ENCODE measurements at regions not wholly inside any gene's neighbourhood (a gene's known extent, or its start where the extent isn't known, plus 50 kb on each side); places are given as distances from the start of the nearest gene placed in this dataset.
"Not testable (repeated sequence)": the region's sequence is repeated elsewhere in the genome, so short reads cannot be mapped to it uniquely, and the experiment has no call there.

DNA sequence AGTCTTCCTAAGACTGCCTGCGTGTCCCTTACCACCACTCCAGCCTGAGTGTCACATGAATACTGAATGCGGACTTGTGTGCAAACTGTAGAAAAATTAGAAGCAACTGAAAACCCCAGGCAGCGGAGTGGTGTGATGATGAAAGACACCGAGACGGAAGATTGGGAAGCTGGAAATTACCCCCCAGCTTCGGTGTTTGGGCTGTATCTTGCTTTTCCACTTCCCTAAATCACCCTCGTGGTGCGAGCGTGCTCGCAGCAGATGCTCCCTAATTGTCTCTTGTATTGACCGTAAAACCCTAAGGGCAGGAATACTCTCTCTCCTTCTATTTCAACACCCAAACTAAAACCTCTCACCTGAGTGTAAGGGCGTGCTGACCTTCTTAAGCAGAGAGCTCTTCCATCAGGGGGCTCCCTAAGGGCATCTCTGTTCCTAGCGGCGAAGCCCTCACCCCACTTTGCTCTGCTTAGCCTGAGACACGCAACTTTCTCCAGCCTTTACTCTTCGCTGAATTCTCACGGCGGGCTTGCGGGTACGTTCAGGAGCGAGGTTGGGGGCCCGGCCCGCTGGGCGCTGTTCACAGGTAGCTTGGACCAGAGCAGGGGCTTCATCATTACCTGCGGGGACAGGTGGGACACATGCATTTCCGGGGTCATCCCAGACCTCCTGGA lies 62.4 kb downstream of the CRYBB2 start:
- H3K9ac ChIP-seq (ENCODE audit: low read depth, low read length): peak overlapping the region; percentile 73; the same call in 1 of the 2 replicates
- H3K36me3 ChIP-seq (ENCODE audit: insufficient read depth, low read length): no peaks in the 10 kb centered on the region

DNA sequence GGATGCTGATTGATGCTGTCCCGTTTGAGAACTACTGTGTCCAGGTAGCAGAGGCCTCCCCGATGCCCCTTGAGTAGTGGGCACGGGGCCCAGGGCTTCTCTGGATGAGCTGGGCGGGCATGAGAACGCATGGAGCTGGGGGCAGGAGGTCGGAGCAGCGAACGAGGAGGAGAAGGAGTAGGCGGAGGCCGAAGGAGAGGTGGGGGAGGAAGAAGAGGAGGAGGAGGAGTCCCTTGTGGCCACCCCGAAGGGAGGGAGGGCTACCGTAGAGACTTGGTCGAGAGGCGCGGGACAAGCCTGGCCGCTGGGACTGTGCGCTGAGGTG lies 62.9 kb downstream of the CRYBB2 start:
- Histone ChIP-seq H3K4me1 (ENCODE audit: insufficient read depth, low read length) (no peaks in the 10 kb centered on the region), H3K36me3 (ENCODE audit: insufficient read depth, low read length) (no peaks in the 10 kb centered on the region), H3K9me3 (ENCODE audit: control insufficient read depth, insufficient read depth, low read length) (no peaks in the 10 kb centered on the region), H3K9ac (ENCODE audit: low read depth, low read length) (peak overlapping the region; percentile 73)

More for the DNA sequence above, 62.4 kb downstream of the CRYBB2 start:
- H3K9me3 ChIP-seq (ENCODE audit: control insufficient read depth, insufficient read depth, low read length): no peaks in the 10 kb centered on the region
- no peaks in the 10 kb centered on the region for H3K4me1 ChIP-seq (ENCODE audit: insufficient read depth, low read length)

GRCh38 chr22:25282671-25283561 lies 63.5 kb downstream of the CRYBB2 start:
- Histone ChIP-seq H3K9ac (ENCODE audit: low read depth, low read length) (peak overlapping the region; percentile 73), H3K4me1 (ENCODE audit: insufficient read depth, low read length) (no peaks in the 10 kb centered on the region), H3K9me3 (ENCODE audit: control insufficient read depth, insufficient read depth, low read length) (no peaks in the 10 kb centered on the region), H3K36me3 (ENCODE audit: insufficient read depth, low read length) (no peaks in the 10 kb centered on the region)

DNA sequence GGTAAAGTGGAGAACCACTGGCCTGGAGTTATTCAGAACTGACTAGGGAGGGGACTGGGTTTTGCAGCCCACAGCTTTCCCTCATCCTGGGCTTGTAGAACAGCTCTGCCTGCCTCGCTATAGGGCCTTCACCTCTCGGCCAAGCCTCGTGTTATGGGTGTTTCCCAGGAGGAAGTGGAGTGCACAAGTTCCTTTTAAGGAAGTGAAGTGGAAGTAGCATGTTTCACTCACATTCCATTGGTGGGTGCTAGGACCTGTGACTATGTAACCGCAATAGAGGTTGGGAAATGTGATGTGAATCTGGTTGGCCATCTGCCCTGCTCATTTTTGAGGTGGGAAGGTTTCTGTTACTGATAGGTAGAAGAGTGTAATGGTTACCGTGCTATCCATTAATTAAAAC lies 69.0 kb downstream of the CRYBB2 start:
- H3K4me1 ChIP-seq (ENCODE audit: insufficient read depth, low read length); H3K36me3 ChIP-seq (ENCODE audit: insufficient read depth, low read length); H3K9ac ChIP-seq (ENCODE audit: low read depth, low read length); H3K9me3 ChIP-seq (ENCODE audit: control insufficient read depth, insufficient read depth, low read length): not testable (repeated sequence)

- H3K4me1 ChIP-seq (ENCODE audit: insufficient read depth, low read length); H3K36me3 ChIP-seq (ENCODE audit: insufficient read depth, low read length); H3K9ac ChIP-seq (ENCODE audit: low read depth, low read length); H3K9me3 ChIP-seq (ENCODE audit: control insufficient read depth, insufficient read depth, low read length): not testable (repeated sequence)
These were observed 82.5 kb downstream of the CRYBB2 start for GRCh38 chr22:25301912-25302311.

DNA sequence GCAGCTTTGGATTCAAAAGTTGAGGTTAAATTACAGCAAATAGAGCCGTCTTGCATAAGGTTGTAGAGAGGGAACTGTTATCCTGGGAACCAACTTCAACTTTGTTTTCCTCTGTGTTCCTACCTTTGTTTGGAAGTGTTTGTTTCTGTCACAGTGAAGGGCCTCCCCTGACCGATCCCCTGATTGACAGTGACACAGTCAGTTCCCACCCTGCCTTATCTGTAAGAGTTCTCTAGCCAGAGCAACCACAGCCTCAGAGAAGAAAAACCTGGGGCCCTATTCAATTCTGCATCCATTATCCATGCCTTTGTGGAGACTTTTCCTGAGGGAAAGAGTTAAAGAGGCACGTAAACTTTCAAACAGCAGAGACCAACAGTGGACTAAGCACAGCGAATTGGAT lies 90.1 kb downstream of the CRYBB2 start:
- H3K9ac ChIP-seq (ENCODE audit: low read depth, low read length); H3K9me3 ChIP-seq (ENCODE audit: control insufficient read depth, insufficient read depth, low read length); H3K36me3 ChIP-seq (ENCODE audit: insufficient read depth, low read length); H3K4me1 ChIP-seq (ENCODE audit: insufficient read depth, low read length): not testable (repeated sequence)

DNA sequence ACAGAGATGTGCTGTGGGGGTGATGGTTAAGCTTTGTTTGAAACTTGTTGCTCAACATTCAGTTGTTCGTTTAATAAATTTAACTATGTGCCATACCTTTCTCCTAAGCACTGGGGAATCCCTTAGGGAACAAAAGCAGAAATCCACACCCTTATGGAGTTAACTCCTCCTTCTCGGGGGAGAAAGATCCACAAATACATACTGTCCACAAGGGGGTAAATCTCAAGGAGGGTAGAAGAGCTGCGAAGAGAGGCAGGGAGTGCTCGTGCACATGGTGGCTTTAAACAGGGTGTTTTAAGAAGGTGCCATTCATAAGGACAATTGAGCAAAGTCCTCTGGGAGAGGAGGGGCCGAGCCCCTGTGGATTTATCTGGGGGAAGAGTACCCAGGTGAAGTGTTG lies 92.5 kb downstream of the CRYBB2 start:
- H3K9ac ChIP-seq (ENCODE audit: low read depth, low read length); H3K9me3 ChIP-seq (ENCODE audit: control insufficient read depth, insufficient read depth, low read length); H3K36me3 ChIP-seq (ENCODE audit: insufficient read depth, low read length); H3K4me1 ChIP-seq (ENCODE audit: insufficient read depth, low read length): not testable (repeated sequence)

DNA sequence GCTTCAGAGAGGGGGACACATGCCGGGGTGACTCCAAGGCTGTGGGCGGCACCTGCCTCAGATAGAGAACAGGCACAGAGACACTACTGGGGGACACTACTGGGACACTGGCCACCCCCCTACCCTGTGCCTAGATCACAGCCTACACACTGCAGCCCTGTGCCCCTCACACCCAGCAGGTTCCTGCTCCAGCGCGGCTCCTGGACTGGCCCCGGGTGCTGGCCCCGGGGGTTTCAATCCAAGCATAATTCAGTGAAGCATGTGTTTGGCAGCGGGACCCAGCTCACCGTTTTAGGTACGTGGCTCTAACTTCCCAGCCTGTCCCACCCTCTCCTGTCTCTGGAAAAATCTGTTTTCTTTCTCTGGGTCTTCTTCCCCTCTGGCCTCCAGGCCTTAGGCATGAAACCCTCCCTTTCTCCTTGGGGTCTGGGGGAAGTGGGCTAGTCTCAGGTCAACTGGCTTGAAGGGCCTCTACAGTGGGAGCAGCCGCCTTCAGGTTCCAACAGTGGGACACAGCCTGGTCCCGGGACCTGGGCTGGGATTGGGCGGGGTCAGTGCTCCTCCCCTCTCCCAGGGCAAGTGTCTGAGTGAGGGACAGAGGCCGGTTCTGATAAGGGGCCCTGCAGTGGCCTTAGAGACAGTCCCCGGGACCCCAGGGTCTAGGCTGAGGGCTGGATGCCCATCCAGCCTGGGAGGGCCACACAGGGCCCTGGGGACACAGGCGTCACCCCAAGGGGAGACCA lies 98.8 kb downstream of the CRYBB2 start:
- H3K36me3 ChIP-seq (ENCODE audit: insufficient read depth, low read length): no peaks in the 10 kb centered on the region
- no peak overlapping the region for H3K9ac ChIP-seq (ENCODE audit: low read depth, low read length)
- no peaks in the 10 kb centered on the region for H3K9me3 ChIP-seq (ENCODE audit: control insufficient read depth, insufficient read depth, low read length)
- no peaks in the 10 kb centered on the region for H3K4me1 ChIP-seq (ENCODE audit: insufficient read depth, low read length)

GRCh38 chr22:25327018-25327755 lies 107.7 kb downstream of the CRYBB2 start:
- Histone ChIP-seq H3K9ac (ENCODE audit: low read depth, low read length) (no peak overlapping the region), H3K36me3 (ENCODE audit: insufficient read depth, low read length) (no peaks in the 10 kb centered on the region), H3K4me1 (ENCODE audit: insufficient read depth, low read length) (no peaks in the 10 kb centered on the region), H3K9me3 (ENCODE audit: control insufficient read depth, insufficient read depth, low read length) (no peaks in the 10 kb centered on the region)

DNA sequence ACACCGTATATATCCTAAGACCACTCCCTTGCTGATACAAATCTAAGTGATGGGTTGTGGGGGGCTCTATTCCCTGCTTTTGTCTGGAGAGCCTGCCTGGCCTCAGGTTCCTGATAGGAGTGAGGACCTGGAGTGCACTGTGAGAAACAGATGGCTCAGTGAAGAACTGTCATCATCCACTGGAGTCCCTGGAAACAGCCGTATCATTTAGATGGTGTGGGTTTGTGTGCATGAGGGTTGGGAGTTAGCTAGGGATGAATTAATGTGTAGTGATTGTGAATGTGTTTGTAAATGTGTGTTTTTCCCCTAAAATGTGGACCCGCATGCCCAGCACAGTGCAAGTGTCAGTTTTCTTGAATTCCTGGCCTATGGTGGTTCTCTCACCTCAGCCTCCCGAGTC lies 111.6 kb downstream of the CRYBB2 start:
- Histone ChIP-seq H3K36me3 (ENCODE audit: insufficient read depth, low read length) (no peaks in the 10 kb centered on the region), H3K9me3 (ENCODE audit: control insufficient read depth, insufficient read depth, low read length) (no peaks in the 10 kb centered on the region), H3K4me1 (ENCODE audit: insufficient read depth, low read length) (no peaks in the 10 kb centered on the region), H3K9ac (ENCODE audit: low read depth, low read length) (no peak overlapping the region)

GRCh38 chr22:25331911-25332310 lies 112.5 kb downstream of the CRYBB2 start:
- H3K9me3 ChIP-seq (ENCODE audit: control insufficient read depth, insufficient read depth, low read length); H3K4me1 ChIP-seq (ENCODE audit: insufficient read depth, low read length); H3K9ac ChIP-seq (ENCODE audit: low read depth, low read length); H3K36me3 ChIP-seq (ENCODE audit: insufficient read depth, low read length): not testable (repeated sequence)

- H3K9me3 ChIP-seq (ENCODE audit: control insufficient read depth, insufficient read depth, low read length): no peaks in the 10 kb centered on the region
- no peak overlapping the region for H3K9ac ChIP-seq (ENCODE audit: low read depth, low read length)
- H3K36me3 ChIP-seq (ENCODE audit: insufficient read depth, low read length): no peaks in the 10 kb centered on the region
- no peaks in the 10 kb centered on the region for H3K4me1 ChIP-seq (ENCODE audit: insufficient read depth, low read length)
These were observed 112.9 kb downstream of the CRYBB2 start for GRCh38 chr22:25332386-25332785.

DNA sequence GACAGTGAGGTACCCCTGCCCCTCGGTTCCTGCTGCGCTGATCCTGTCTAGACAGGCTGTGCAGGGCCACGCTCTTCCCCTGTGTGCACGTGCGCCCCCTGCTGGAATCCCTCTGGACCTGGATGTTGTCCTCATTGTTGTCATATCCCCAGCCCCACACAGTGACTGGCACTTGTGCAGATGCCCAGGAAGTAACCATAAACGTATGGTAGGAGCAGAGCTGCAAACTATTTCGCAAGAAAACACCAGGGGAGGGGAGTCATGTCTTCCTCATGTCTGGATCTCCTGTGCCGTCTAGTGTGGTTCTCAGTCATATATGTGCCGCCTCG lies 114.7 kb downstream of the CRYBB2 start:
- Histone ChIP-seq H3K9ac (ENCODE audit: low read depth, low read length) (no peak overlapping the region), H3K9me3 (ENCODE audit: control insufficient read depth, insufficient read depth, low read length) (no peaks in the 10 kb centered on the region), H3K36me3 (ENCODE audit: insufficient read depth, low read length) (no peaks in the 10 kb centered on the region), H3K4me1 (ENCODE audit: insufficient read depth, low read length) (no peaks in the 10 kb centered on the region)

- H3K4me1 ChIP-seq (ENCODE audit: insufficient read depth, low read length); H3K36me3 ChIP-seq (ENCODE audit: insufficient read depth, low read length); H3K9ac ChIP-seq (ENCODE audit: low read depth, low read length); H3K9me3 ChIP-seq (ENCODE audit: control insufficient read depth, insufficient read depth, low read length): not testable (repeated sequence)
These were observed 115.2 kb downstream of the CRYBB2 start for GRCh38 chr22:25334631-25335030.
